Vagina (tissue), 2 donors: ENCODE measurements at regions not wholly inside any gene's neighbourhood (a gene's known extent, or its start where the extent isn't known, plus 50 kb on each side); places are given as distances from the start of the nearest gene placed in this dataset.

Experiments used
- DNase-seq, 2 donors: peaks; one replicate each; pipeline ENCODE4 v3.0.0-alpha.2; 2017; ENCODE audit errors: extremely low spot score in 2 of 2
- H3K27ac ChIP-seq: fragments of 200-600 bp; sonication (generic); one replicate; pipeline ENCODE4 v1.5.1; 2019
- H3K27me3 ChIP-seq: fragments of 200-600 bp; sonication (generic); one replicate; pipeline ENCODE4 v1.5.1; 2019
- H3K36me3 ChIP-seq, 2 donors: fragments of 200-600 bp; sonication (generic); one replicate each; pipeline ENCODE4 v1.5.1; 2017 to 2019
- H3K4me1 ChIP-seq: fragments of 200-600 bp; sonication (generic); one replicate; pipeline ENCODE4 v1.5.1; 2019
- H3K4me3 ChIP-seq, 2 donors: fragments of 200-600 bp; sonication (generic); 1 replicate in 1 of 2; 2 replicates in 1 of 2; pipeline ENCODE4 v1.5.1; 2016 to 2019
- H3K9me3 ChIP-seq: fragments of 200-600 bp; sonication (generic); one replicate; pipeline ENCODE4 v1.5.1; 2019
- CTCF ChIP-seq, 3 experiments: fragments of 450-650 bp in 2 of 3; fragments of 200-600 bp in 1 of 3; sonication (generic) in 1 of 3; IDR thresholded peaks; one replicate each; pipeline ENCODE4 v1.5.1; 2017 to 2019; ENCODE audit warnings: antibody characterized with exemption in 3 of 3, mild to moderate bottlenecking in 2 of 3, moderate library complexity in 2 of 3
- POLR2A ChIP-seq, 2 donors: fragments of 450-650 bp; IDR thresholded peaks; one replicate each; pipeline ENCODE4 v1.6.1; 2017; ENCODE audit warnings: antibody characterized with exemption in 2 of 2, mild to moderate bottlenecking in 2 of 2, moderate library complexity in 2 of 2
- POLR2AphosphoS5 ChIP-seq, 2 donors: sonication (generic); formaldehyde crosslinking; IDR thresholded peaks; one replicate each; pipeline ENCODE4 v1.9.0; 2017; ENCODE audit warnings: antibody characterized with exemption in 2 of 2, mild to moderate bottlenecking in 2 of 2, low read depth in 1 of 2; ENCODE audit not compliant: insufficient read depth in 1 of 2
- intact Hi-C: fragments of 100-400 bp; cut with DNase I; formaldehyde crosslinking; loops from one replicate; pipeline ENCODE4 v1.15.1; 2023

- Histone ChIP-seq H3K36me3 (no peaks in the 10 kb centered on the region), H3K27me3 (no peaks in the 10 kb centered on the region), H3K27ac (no peak overlapping the region), H3K9me3 (no peaks in the 10 kb centered on the region), H3K4me3 (no peak overlapping the region), H3K4me1 (no peaks in the 10 kb centered on the region)
- TF ChIP-seq CTCF (IDR thresholded peaks at IDR 0.05): no peak
- TF ChIP-seq POLR2AphosphoS5 (IDR thresholded peaks at IDR 0.05; ENCODE audit: insufficient read depth in 1 of 2, low read depth in 1 of 2): no peak
- no peak for TF ChIP-seq POLR2A (IDR thresholded peaks at IDR 0.05)
- no peak for DNase-seq
- intact Hi-C loops: no loop called here
These were observed 1190.3 kb downstream of the GALC start for GRCh38 chr14:86802726-86803125.

- Histone ChIP-seq H3K9me3 (no peaks in the 10 kb centered on the region), H3K27me3 (no peaks in the 10 kb centered on the region), H3K27ac (no peak overlapping the region), H3K36me3 (no peaks in the 10 kb centered on the region), H3K4me1 (no peaks in the 10 kb centered on the region), H3K4me3 (no peak overlapping the region)
- DNase-seq: no peak
- intact Hi-C loops: no loop called here
- no peak for TF ChIP-seq POLR2A (IDR thresholded peaks at IDR 0.05)
- no peak for TF ChIP-seq CTCF (IDR thresholded peaks at IDR 0.05)
- no peak for TF ChIP-seq POLR2AphosphoS5 (IDR thresholded peaks at IDR 0.05; ENCODE audit: insufficient read depth in 1 of 2, low read depth in 1 of 2)
These were observed 1193.7 kb downstream of the GALC start for GRCh38 chr14:86799244-86799647.

- Histone ChIP-seq H3K4me1 (no peaks in the 10 kb centered on the region), H3K9me3 (no peaks in the 10 kb centered on the region), H3K27me3 (no peaks in the 10 kb centered on the region), H3K4me3 (no peak overlapping the region), H3K27ac (no peak overlapping the region), H3K36me3 (no peaks in the 10 kb centered on the region)
- DNase-seq: no peak
- intact Hi-C loops: no loop called here
- TF ChIP-seq POLR2A (IDR thresholded peaks at IDR 0.05) (no peak), CTCF (IDR thresholded peaks at IDR 0.05) (no peak), POLR2AphosphoS5 (IDR thresholded peaks at IDR 0.05; ENCODE audit: insufficient read depth in 1 of 2, low read depth in 1 of 2) (no peak)
These were observed 1194.7 kb downstream of the GALC start for GRCh38 chr14:86798330-86798729.

- Histone ChIP-seq H3K9me3 (no peaks in the 10 kb centered on the region), H3K36me3 (no peaks in the 10 kb centered on the region), H3K27me3 (no peaks in the 10 kb centered on the region), H3K4me1 (no peaks in the 10 kb centered on the region), H3K27ac (no peak overlapping the region), H3K4me3 (no peak overlapping the region)
- DNase-seq: no peak
- no peak for TF ChIP-seq POLR2AphosphoS5 (IDR thresholded peaks at IDR 0.05; ENCODE audit: insufficient read depth in 1 of 2, low read depth in 1 of 2)
- TF ChIP-seq CTCF (IDR thresholded peaks at IDR 0.05): no peak
- TF ChIP-seq POLR2A (IDR thresholded peaks at IDR 0.05): no peak
- intact Hi-C loops: no loop called here
These were observed 1196.0 kb downstream of the GALC start for GRCh38 chr14:86797075-86797351.

- TF ChIP-seq POLR2A (IDR thresholded peaks at IDR 0.05) (no peak), CTCF (IDR thresholded peaks at IDR 0.05) (no peak), POLR2AphosphoS5 (IDR thresholded peaks at IDR 0.05; ENCODE audit: insufficient read depth in 1 of 2, low read depth in 1 of 2) (no peak)
- no peaks in the 10 kb centered on the region for H3K4me1 ChIP-seq
- H3K27me3 ChIP-seq: no peaks in the 10 kb centered on the region
- no peak for DNase-seq
- H3K36me3 ChIP-seq: no peaks in the 10 kb centered on the region
- no peak overlapping the region for H3K4me3 ChIP-seq
- H3K9me3 ChIP-seq: no peaks in the 10 kb centered on the region
- no peak overlapping the region for H3K27ac ChIP-seq
- intact Hi-C loops: no loop called here
These were observed 1196.5 kb downstream of the GALC start for GRCh38 chr14:86796221-86797074.
